SH-SY5Y (cell line): ENCODE measurements at regions not wholly inside any gene's neighbourhood (a gene's known extent, or its start where the extent isn't known, plus 50 kb on each side); places are given as distances from the start of the nearest gene placed in this dataset.

ENCODE experiments used
- GATA2 ChIP-seq: IDR thresholded peaks from 2 replicates; pipeline ENCODE4 v1.6.1; 2011; ENCODE audit warnings: mild to moderate bottlenecking, low read depth, low read length
- GATA3 ChIP-seq: IDR thresholded peaks from 2 replicates; pipeline ENCODE4 v1.6.1; 2011; ENCODE audit warnings: low read depth, mild to moderate bottlenecking, low read length, moderate library complexity

DNA sequence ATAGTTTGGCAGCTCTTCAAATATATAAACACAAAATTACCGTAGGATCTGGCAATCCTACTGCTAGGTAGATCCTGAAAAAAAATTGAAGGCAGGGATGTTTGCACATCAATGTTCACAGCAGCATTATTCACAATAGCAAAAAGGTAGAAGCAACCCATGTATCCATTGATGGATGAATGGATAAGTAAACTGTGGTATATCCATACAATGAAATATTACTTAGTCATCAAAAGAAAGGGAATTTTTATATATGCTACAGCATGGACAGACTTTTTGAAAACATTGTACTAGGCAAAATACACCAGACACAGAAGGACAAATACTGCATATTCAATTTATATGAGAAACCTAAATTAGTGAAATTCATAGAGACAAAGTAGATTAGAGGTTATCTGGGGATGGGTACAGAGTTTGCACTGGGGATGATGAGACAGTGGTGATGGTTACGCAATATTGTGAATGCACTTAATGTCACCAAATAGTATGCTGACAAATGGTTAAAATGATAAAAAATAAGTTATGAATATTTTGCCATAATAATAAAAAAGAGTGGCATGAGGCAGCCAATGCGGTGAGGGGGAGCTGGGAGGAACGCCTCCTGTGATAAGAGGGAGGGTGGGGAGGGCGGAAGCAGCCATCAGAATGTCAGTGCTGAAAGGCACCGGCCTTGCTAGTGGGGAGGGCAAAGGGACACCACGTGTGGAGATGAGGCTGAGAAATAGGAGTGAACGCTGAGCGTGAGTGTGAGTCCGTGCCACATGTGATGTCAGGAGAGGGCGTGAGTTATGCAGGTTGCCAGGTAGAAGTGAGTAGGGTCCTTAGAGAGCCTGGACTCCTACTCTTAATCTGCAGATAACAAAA, 386.1 kb upstream of the PODXL start:
- TF ChIP-seq GATA2 (no peak), GATA3 (no peak)
